ENCODE measurements at regions not wholly inside any gene's neighbourhood (a gene's known extent, or its start where the extent isn't known, plus 50 kb on each side); places are given as distances from the start of the nearest gene placed in this dataset.

GRCh38 chr7:149569726-149570422 is 72.3 kb upstream of the ZNF746 start:
- H3F3A ChIP-seq (replicated peaks; ENCODE audit: insufficient read depth) = peaks cover 3% of the 10 kb centered on the region
- peaks cover 11% of the 10 kb centered on the region for H3K79me2 ChIP-seq (ENCODE audit: insufficient read depth)
- CTCF ChIA-PET = no interaction called here
- peaks cover 27 to 48% of the 10 kb centered on the region in 2 experiments for H3K36me3 ChIP-seq (replicated peaks in 1 of 2; ENCODE audit: control insufficient read depth in 1 of 2, insufficient read depth in 2 of 2, low read length in 1 of 2)
- peaks cover 26% of the 10 kb centered on the region; the same call in 1 of the 2 replicates for H3K9me3 ChIP-seq
- 97% methylated on average over 12 of the region's 12 CpGs for WGBS (ENCODE audit: low lambda C conversion rate)
- H2AFZ ChIP-seq (ENCODE audit: low read depth) = no peak overlapping the region
- H3K27me3 ChIP-seq (ENCODE audit: insufficient read depth) = no peaks in the 10 kb centered on the region
- H3K4me3 ChIP-seq (ENCODE audit: low read depth in 2 of 2, low read length in 1 of 2) = no peak overlapping the region; a peak in 1 of 4 replicates
- no peaks in the 10 kb centered on the region for H3K9me2 ChIP-seq
- H3K4me2 ChIP-seq = no peak overlapping the region
- no peaks in the 10 kb centered on the region; the same call in 1 of the 2 replicates for H4K20me1 ChIP-seq (ENCODE audit: insufficient read depth)
- H3K9ac ChIP-seq = no peak overlapping the region
- no peak overlapping the region for H3K27ac ChIP-seq (ENCODE audit: low read depth in 2 of 2, low read length in 1 of 2)
- H3K4me1 ChIP-seq (ENCODE audit: control insufficient read depth in 1 of 2, insufficient read depth in 2 of 2, low read depth in 1 of 2, low read length in 1 of 2) = no peaks in the 10 kb centered on the region; a peak in 1 of 4 replicates
- TF ChIP-seq FOXJ3 (CRISPR knock-in tag; IDR thresholded peaks at IDR 0.05) (no peak), NFIC (IDR thresholded peaks at IDR 0.05; ENCODE audit: borderline replicate concordance) (no peak), TAF1 (IDR thresholded peaks at IDR 0.05; ENCODE audit: borderline replicate concordance, low read depth, low read length) (no peak), SIN3A (IDR thresholded peaks at IDR 0.05; ENCODE audit: borderline replicate concordance, low read depth, low read length) (no peak), FOSL2 (IDR thresholded peaks at IDR 0.05; ENCODE audit: borderline replicate concordance, low read depth) (no peak), POLR2AphosphoS5 (IDR thresholded peaks at IDR 0.05; ENCODE audit: low read depth, low read length) (no peak), EP300 (IDR thresholded peaks at IDR 0.05; ENCODE audit: borderline replicate concordance in 1 of 2, low read depth in 1 of 2, low read length in 1 of 2) (no peak), GATA2 (CRISPR knock-in tag; IDR thresholded peaks at IDR 0.05) (no peak), GABPA (IDR thresholded peaks at IDR 0.05; ENCODE audit: low read depth) (no peak), SMC3 (IDR thresholded peaks at IDR 0.05; ENCODE audit: low read depth, low read length) (no peak), RCOR1 (IDR thresholded peaks at IDR 0.05; ENCODE audit: low read length) (no peak), PBX3 (IDR thresholded peaks at IDR 0.05) (no peak), FOXM1 (IDR thresholded peaks at IDR 0.05; ENCODE audit: low read depth) (no peak)
- no peak for DNase-seq
- POLR2A ChIA-PET = no interaction called here

- Histone ChIP-seq H3K9me3 (peaks cover 27% of the 10 kb centered on the region; the same call in 1 of the 2 replicates), H3F3A (replicated peaks; ENCODE audit: insufficient read depth) (peaks cover 3% of the 10 kb centered on the region), H3K4me2 (no peak overlapping the region), H3K9ac (no peak overlapping the region), H3K79me2 (ENCODE audit: insufficient read depth) (peaks cover 11% of the 10 kb centered on the region), H3K4me1 (ENCODE audit: control insufficient read depth in 1 of 2, insufficient read depth in 2 of 2, low read depth in 1 of 2, low read length in 1 of 2) (no peaks in the 10 kb centered on the region; a peak in 1 of 4 replicates), H4K20me1 (ENCODE audit: insufficient read depth) (no peaks in the 10 kb centered on the region; the same call in 1 of the 2 replicates), H3K36me3 (replicated peaks in 1 of 2; ENCODE audit: control insufficient read depth in 1 of 2, insufficient read depth in 2 of 2, low read length in 1 of 2) (peaks cover 28 to 55% of the 10 kb centered on the region in 2 experiments), H3K9me2 (no peaks in the 10 kb centered on the region), H3K27me3 (ENCODE audit: insufficient read depth) (no peaks in the 10 kb centered on the region), H3K27ac (ENCODE audit: low read depth in 2 of 2, low read length in 1 of 2) (no peak overlapping the region), H3K4me3 (ENCODE audit: low read depth in 2 of 2, low read length in 1 of 2) (no peak overlapping the region; a peak in 1 of 4 replicates), H2AFZ (ENCODE audit: low read depth) (no peak overlapping the region)
- POLR2A ChIA-PET = no interaction called here
- no peak for DNase-seq
- WGBS (ENCODE audit: low lambda C conversion rate) = 94% methylated on average over 6 of the region's 6 CpGs
- CTCF ChIA-PET = interaction anchor here (2.1 kb wide), 1 partner anchor 56 kb away, joined by 5 read pairs; no protein-coding TSS in a partner anchor
- TF ChIP-seq SMC3 (IDR thresholded peaks at IDR 0.05; ENCODE audit: low read depth, low read length) = no peak
- TF ChIP-seq MEF2A (IDR thresholded peaks at IDR 0.05; ENCODE audit: borderline replicate concordance, low read depth) = no peak
- TF ChIP-seq JUND (IDR thresholded peaks at IDR 0.05) = no peak
- no peak for TF ChIP-seq TCF12 (IDR thresholded peaks at IDR 0.05)
- no peak for TF ChIP-seq MXI1 (IDR thresholded peaks at IDR 0.05; ENCODE audit: low read depth, low read length)
- TF ChIP-seq CHD2 (IDR thresholded peaks at IDR 0.05; ENCODE audit: low read length, partially characterized antibody) = no peak
- no peak for TF ChIP-seq TAF1 (IDR thresholded peaks at IDR 0.05; ENCODE audit: borderline replicate concordance, low read depth, low read length)
Measured at GRCh38 chr7:149569025-149569725, 71.6 kb upstream of the ZNF746 start.
